Endodermal cell (in vitro differentiated cells): ENCODE measurements at regions not wholly inside any gene's neighbourhood (a gene's known extent, or its start where the extent isn't known, plus 50 kb on each side); places are given as distances from the start of the nearest gene placed in this dataset.

Experiments
- DNase-seq: peaks from one replicate; pipeline ENCODE4 v3.0.0-alpha.2; 2017
- H3K27ac ChIP-seq: 2 replicates; pipeline ENCODE4 v1.5.1; 2013; ENCODE audit warnings: mild to moderate bottlenecking, low read depth, low read length, moderate library complexity
- H3K27me3 ChIP-seq: 2 replicates; pipeline ENCODE4 v1.6.1; 2013; ENCODE audit warnings: mild to moderate bottlenecking, low read length, moderate library complexity; ENCODE audit not compliant: insufficient read depth, control insufficient read depth, poor library complexity, severe bottlenecking
- H3K36me3 ChIP-seq: 2 replicates; pipeline ENCODE4 v1.7.0; 2013; ENCODE audit warnings: mild to moderate bottlenecking, low read length, moderate library complexity; ENCODE audit not compliant: control insufficient read depth, insufficient read depth
- H3K4me1 ChIP-seq: one replicate; pipeline ENCODE4 v1.7.0; 2013; ENCODE audit warnings: low read length; ENCODE audit not compliant: control insufficient read depth, insufficient read depth
- H3K4me3 ChIP-seq: 2 replicates; pipeline ENCODE4 v1.5.1; 2013; ENCODE audit warnings: mild to moderate bottlenecking, low read length, moderate library complexity
- H3K9ac ChIP-seq: 2 replicates; pipeline ENCODE4 v1.6.1; 2013; ENCODE audit warnings: mild to moderate bottlenecking, low read length, moderate library complexity; ENCODE audit not compliant: poor library complexity, severe bottlenecking; ENCODE audit errors: extremely low read depth
- H3K9me3 ChIP-seq: 2 replicates; pipeline ENCODE4 v1.6.1; 2013; ENCODE audit warnings: mild to moderate bottlenecking, low read length, moderate library complexity; ENCODE audit not compliant: control insufficient read depth
- H3K27ac Mint-ChIP-seq: 2 replicates; pipeline ENCODE4 v1.8.0; 2020; ENCODE audit warnings: mixed read lengths
- H3K27me3 Mint-ChIP-seq: 2 replicates; pipeline ENCODE4 v1.8.0; 2021; ENCODE audit warnings: mild to moderate bottlenecking, mixed read lengths; ENCODE audit not compliant: insufficient read depth
- H3K36me3 Mint-ChIP-seq: 2 replicates; pipeline ENCODE4 v1.8.0; 2020; ENCODE audit warnings: low read depth, mixed read lengths
- H3K4me1 Mint-ChIP-seq: 2 replicates; pipeline ENCODE4 v1.8.0; 2020; ENCODE audit warnings: mixed read lengths
- H3K4me3 Mint-ChIP-seq: 2 replicates; pipeline ENCODE4 v1.8.0; 2020; ENCODE audit warnings: mild to moderate bottlenecking, moderate library complexity, mixed read lengths
- H3K9me3 Mint-ChIP-seq: 2 replicates; pipeline ENCODE4 v1.8.0; 2020; ENCODE audit warnings: mild to moderate bottlenecking, mixed read lengths
- CTCF ChIP-seq: fragments of 200-600 bp; sonication (generic); conservative IDR thresholded peaks from 2 replicates; pipeline ENCODE4 v1.5.0; 2021; ENCODE audit warnings: antibody characterized with exemption, mild to moderate bottlenecking
- WGBS, 2 experiments: methylation state at CpG; one replicate each; pipeline versions ENCODE4 v1.1.5 to v1.1.7; 2013; ENCODE audit warnings: missing lambda C conversion rate in 2 of 2, mixed read lengths in 1 of 2; ENCODE audit not compliant: insufficient coverage in 1 of 2, insufficient read length in 1 of 2; 5-methylcytosine and 5-hydroxymethylcytosine counted together

DNA sequence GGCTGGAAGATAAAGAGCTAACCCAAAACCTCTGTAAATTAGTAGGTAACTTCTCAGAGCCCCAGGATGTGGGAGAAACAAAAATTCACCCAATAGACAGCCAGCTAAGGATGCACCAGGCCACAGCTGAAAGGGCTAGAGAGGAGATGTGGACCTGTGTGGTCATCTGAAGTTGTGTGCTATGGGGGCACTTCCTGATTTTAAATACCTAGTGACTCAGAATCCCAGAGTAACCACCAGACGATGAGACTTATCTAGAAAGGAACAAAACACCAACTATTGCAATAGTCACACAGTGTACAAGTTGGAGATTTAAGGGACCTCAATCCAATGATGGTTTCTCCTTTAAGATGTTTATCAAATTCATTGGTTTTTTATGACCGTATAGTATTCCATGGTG is 408.3 kb upstream of the ANKRD30A start:
- H3K27ac Mint-ChIP-seq = no peak overlapping the region
- no peaks in the 10 kb centered on the region for H3K4me1 Mint-ChIP-seq
- H3K9ac ChIP-seq = no peak overlapping the region
- H3K9me3 Mint-ChIP-seq = peaks cover 4% of the 10 kb centered on the region
- WGBS, 2 experiments = 97% methylated on average over 2 of the region's 2 CpGs; no CpG with 5 or more reads in 1 of the 2 experiments
- no peak for DNase-seq
- no peaks in the 10 kb centered on the region for H3K27me3 ChIP-seq
- no peaks in the 10 kb centered on the region for H3K36me3 Mint-ChIP-seq
- H3K27ac ChIP-seq = no peak overlapping the region
- H3K4me3 ChIP-seq = no peak overlapping the region
- no peaks in the 10 kb centered on the region for H3K9me3 ChIP-seq
- no peaks in the 10 kb centered on the region for H3K4me1 ChIP-seq
- TF ChIP-seq CTCF = no peak
- no peaks in the 10 kb centered on the region for H3K27me3 Mint-ChIP-seq
- no peaks in the 10 kb centered on the region for H3K36me3 ChIP-seq
- H3K4me3 Mint-ChIP-seq = no peak overlapping the region

DNA sequence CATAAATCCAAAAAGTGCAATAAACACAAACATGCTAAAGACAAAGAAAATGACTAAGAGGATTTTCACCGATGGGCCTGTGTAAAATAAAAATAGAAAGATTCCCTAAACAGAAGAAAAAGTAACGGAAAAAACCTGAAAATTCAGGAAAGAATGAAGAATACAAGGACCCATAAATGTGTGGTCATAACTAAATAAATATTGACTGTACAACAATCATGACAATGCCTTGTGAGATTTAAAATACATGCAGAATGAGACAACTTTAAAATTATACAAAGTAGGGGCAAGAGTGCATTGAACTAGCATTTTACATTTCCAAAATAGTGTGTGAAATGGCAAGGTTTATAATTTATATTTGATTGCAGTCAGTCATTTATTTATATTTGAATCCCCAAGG is 409.1 kb upstream of the ANKRD30A start:
- WGBS, 2 experiments = 94 to 100% methylated on average over 1 to 2 of the region's 2 CpGs
- no peaks in the 10 kb centered on the region for H3K36me3 Mint-ChIP-seq
- Histone ChIP-seq H3K36me3 (no peaks in the 10 kb centered on the region), H3K27ac (no peak overlapping the region), H3K4me1 (no peaks in the 10 kb centered on the region), H3K9ac (no peak overlapping the region), H3K27me3 (no peaks in the 10 kb centered on the region), H3K4me3 (no peak overlapping the region), H3K9me3 (no peaks in the 10 kb centered on the region)
- peaks cover 4% of the 10 kb centered on the region for H3K9me3 Mint-ChIP-seq
- no peak overlapping the region for H3K4me3 Mint-ChIP-seq
- no peaks in the 10 kb centered on the region for H3K4me1 Mint-ChIP-seq
- DNase-seq = no peak
- no peaks in the 10 kb centered on the region for H3K27me3 Mint-ChIP-seq
- no peak overlapping the region for H3K27ac Mint-ChIP-seq
- no peak for TF ChIP-seq CTCF

GRCh38 chr10:36712695-36713094 is 412.7 kb upstream of the ANKRD30A start:
- Histone ChIP-seq H3K4me3 (no peak overlapping the region), H3K9ac (no peak overlapping the region), H3K27ac (no peak overlapping the region), H3K27me3 (no peaks in the 10 kb centered on the region), H3K4me1 (no peaks in the 10 kb centered on the region), H3K36me3 (no peaks in the 10 kb centered on the region), H3K9me3 (no peaks in the 10 kb centered on the region)
- no peak for TF ChIP-seq CTCF
- no peak for DNase-seq
- Mint-ChIP-seq H3K4me1 (no peaks in the 10 kb centered on the region), H3K27me3 (peaks cover 2% of the 10 kb centered on the region), H3K4me3 (no peak overlapping the region), H3K36me3 (no peaks in the 10 kb centered on the region), H3K9me3 (no peaks in the 10 kb centered on the region), H3K27ac (no peak overlapping the region)
